Stimulated activated CD4-positive, alpha-beta T cell treated with anti-CD3 and anti-CD28 coated beads, Interleukin-15, amount 100 ng/mL, for 24 hours (primary cell): ENCODE measurements at regions not wholly inside any gene's neighbourhood (a gene's known extent, or its start where the extent isn't known, plus 50 kb on each side); places are given as distances from the start of the nearest gene placed in this dataset.
"Not testable (repeated sequence)": the region's sequence is repeated elsewhere in the genome, so short reads cannot be mapped to it uniquely, and the experiment has no call there.

Source experiments
- DNase-seq: peaks from one replicate; pipeline ENCODE4 v3.0.0-alpha.2; 2020

GRCh38 chr11:98495601-98496000 lies 525.1 kb upstream of the CNTN5 start:
- no peak for DNase-seq

- DNase-seq: no peak
Observed at GRCh38 chr11:98507208-98507607, 513.5 kb upstream of the CNTN5 start.

GRCh38 chr11:98512938-98513337 lies 507.8 kb upstream of the CNTN5 start:
- DNase-seq: no peak

- no peak for DNase-seq
Observed at GRCh38 chr11:98531576-98531975, 489.2 kb upstream of the CNTN5 start.

DNA sequence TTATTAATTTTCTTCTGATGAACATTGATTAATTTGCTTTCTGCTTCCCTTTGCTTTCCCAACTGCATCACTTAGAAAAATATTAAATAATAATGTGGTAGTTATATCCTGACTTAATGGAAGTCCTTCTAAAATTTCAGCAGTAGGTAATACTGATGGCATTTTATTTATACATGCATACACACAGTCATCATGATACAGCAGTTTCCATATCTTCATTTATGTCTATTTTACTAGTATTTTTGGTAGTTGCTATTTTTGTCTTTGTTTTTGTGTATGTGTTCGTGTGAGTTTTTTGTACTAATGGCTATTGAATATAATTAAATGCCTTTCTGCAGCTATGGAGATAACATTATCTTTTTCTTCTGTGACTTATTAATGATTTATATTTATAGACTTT lies 484.7 kb upstream of the CNTN5 start:
- no peak for DNase-seq

DNA sequence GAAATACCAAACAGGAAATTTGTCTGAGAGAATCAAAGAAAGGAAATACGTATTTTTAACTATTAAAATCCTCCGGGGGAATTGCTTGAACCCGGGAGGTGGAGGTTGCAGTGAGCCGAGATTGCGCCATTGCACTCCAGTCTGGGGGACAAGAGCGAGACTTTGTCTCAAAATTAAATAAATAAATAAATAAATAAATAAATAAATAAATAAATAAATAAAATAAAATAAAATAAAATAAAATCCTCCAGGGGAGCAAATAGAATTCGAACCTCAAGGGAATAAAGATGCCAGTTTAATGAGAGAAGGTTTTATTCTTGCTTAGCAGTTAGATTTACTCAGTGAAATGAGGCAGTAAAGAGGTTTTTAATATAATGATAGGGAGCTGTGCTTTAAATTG lies 482.4 kb upstream of the CNTN5 start:
- DNase-seq: not testable (repeated sequence)

DNA sequence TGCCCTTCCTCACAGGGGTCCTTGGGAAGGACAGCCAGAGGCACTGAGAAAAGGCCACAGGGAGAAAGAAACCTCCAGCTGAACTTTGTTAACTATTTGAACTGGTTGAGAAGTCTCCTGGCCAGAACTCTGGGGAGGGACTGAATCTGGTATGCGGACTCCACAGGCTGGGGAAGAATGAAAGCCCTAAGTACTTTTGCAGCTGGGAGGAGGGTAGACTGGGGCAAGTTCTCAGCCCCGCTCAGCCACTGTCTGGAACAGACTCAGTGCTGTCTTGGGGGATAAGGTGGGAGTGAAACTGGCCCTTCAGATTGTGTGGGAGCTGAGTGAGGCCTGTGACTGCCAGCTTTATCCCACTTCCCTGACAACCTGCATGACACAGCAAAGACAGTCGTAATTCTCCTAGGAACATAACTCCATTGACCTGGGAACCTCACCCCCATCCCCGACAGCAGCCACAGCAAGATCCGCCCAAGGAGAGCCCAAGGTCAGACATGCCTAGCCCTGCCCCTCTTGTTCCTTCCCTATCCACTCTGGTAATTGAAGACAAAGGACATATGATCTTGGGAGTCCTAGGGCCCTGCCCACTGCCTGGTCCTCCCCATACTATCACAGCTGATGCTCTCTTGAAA lies 475.1 kb upstream of the CNTN5 start:
- no peak for DNase-seq

DNA sequence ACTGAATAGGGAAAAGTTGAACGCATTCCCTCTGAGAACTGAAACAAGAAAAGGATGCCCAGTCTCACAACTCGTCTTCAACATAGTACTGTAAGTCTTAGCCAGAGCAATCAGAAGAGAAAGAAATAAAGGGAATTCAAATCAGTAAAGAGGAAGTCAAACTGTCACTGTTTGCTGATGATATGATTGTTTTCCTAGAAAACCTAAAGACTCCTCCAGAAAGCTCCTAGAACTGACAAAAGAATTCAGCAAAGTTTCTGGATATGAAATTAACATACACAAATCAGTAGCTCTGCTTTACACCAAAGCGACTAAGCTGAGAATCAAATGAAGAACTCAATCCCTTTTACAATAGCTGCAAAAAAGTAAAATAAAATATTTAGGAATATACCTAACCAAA lies 471.2 kb upstream of the CNTN5 start:
- no peak for DNase-seq

- no peak for DNase-seq
Observed at GRCh38 chr11:98559961-98560360, 460.8 kb upstream of the CNTN5 start.

GRCh38 chr11:98561252-98561651 lies 459.5 kb upstream of the CNTN5 start:
- DNase-seq: no peak

- no peak for DNase-seq
Observed at GRCh38 chr11:98561877-98562395, 458.8 kb upstream of the CNTN5 start.

DNA sequence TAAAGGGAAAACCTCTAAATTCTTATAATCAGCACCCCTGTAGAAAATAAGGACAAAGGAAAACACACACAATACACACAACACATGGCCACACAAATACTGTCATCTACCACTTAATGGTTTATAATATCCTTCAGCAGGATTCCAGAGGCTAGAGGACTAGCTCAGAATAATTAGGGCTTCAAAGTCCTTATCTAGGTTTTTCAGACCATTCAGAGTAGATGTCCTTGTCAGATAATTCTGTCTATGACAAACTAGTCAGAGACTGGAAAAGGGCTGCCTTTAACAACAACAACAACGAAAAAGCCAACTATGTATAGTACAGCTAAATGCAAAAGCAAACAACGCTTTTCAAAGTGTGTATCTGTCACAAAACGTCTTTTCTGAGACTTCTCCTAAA lies 456.5 kb upstream of the CNTN5 start:
- no peak for DNase-seq

DNA sequence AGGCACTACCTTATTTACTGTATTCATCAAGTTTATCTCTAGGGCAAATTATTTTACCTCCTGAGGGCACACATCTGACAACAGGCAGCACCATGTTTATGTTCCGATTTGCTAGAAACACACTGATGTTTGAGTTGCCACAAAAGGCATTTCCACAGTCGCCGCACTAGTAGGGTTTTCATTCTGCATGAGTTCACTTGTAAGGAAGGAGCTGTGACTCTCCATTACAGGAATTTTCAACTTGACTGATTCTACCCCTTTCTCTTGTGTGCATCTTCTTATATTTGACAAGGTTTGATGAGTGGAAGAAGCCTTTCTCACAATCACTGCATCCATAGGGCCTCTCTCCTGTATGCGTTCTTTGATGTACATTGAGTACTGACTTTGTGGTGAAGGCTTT lies 455.9 kb upstream of the CNTN5 start:
- DNase-seq: no peak

DNA sequence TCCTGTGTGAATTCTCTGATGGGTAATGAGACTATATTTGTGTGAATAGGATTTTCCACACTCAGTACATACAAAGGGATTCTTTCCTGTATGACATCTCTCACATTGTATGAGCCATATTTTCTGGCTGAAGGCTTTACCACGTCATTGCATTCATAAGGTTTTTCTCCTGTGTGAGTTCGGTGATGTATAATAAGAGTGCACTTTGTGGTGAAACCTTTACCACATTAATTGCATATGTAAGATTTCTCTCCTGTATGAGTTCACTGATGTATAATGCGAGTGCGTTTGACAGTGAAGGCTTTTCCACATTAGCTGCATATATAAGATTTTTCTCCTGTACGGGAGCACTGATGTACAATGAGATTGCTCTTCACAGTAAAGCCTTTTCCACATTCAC lies 455.4 kb upstream of the CNTN5 start:
- DNase-seq: no peak

DNA sequence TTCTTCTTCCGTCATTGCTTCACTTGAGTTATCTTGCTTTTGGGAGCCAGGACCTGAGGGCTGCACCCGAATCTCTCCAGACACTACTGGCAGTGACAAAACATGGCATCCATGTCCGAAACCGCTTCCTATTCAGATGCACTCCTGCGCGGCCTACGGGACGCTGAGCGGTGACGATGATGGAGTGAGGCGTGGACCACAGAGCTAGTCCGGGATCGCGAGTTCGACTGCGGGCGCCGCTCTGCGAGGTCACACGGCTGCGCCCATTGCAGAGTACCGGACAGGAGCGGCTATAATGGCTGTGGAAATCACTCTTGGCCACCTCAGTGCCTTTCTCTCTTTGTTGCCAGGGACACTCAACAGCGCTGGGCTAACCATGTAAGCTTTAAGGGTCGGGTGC lies 453.8 kb upstream of the CNTN5 start:
- no peak for DNase-seq

DNA sequence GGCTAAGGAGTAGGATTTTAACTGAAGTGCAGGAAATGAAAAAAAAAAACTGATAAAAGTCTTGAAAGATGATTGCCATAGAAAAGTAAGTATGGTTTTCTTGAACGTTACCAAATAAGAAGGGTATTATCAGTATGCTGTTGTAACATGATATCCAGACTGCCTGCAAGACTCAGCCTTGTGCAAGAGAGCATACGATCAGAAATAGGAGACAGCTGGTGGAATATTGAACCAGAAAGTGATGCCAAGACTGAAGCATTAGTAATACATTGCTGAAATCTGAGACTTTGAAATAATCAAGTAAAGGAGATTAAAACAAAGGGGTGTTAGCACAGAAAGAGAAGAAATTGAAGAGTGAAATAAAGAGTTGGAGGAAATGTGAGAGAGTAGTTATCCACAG lies 452.7 kb upstream of the CNTN5 start:
- DNase-seq: no peak

DNA sequence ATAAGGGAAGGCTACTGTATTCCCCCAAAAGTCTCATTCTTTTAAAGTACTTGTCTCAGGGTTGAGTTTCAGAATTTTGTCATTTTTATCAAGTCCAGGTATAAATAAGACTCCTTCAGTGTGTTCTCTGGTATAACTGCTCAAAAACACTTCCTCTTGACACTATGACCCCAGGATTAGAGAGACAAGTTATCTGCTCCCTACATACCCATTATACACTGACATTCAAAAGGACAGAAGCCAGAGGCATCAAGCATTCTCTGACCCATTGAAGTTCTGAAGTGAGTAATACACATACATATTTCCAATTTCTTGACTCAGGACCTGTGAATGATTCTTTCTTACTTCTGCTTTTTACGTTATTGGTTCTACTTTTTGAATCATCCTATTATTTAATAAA lies 447.8 kb upstream of the CNTN5 start:
- DNase-seq: no peak

DNA sequence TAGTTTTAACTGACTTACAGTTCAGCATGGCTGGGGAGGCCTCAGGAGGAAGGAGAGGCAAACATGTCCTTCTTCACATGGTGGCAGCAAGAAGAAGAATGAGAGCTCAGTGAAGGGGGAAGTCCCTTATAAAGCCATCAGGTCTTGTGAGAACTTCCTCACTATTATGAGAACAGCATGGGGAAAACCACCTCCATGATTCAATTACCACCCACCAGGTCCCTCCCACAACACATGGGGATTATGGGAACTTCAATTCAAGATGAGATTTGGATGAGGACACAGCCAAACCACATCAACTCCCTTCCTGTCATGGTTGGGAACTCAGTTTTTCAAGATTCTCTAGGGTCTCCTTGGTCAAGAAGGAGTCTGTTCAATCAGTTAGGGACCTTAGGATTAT lies 432.9 kb upstream of the CNTN5 start:
- DNase-seq: no peak

DNA sequence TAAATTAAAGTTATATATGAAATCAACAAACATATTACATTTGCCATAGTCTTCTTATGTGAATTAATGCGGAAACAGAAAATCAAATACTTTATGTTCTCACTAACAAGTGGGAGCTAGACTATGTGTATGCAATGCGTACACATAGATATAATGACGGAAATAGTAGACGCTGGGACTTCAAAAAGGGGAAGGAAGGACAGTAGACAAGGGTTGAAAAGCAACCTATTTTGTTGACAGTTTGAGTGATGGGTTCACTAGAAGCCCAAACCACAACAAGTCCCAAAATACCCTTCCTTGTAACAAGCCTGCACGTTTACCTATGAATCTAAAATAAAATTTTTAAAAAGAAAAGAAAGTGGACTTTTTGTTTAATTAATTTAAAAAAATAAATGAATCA lies 430.8 kb upstream of the CNTN5 start:
- no peak for DNase-seq

DNA sequence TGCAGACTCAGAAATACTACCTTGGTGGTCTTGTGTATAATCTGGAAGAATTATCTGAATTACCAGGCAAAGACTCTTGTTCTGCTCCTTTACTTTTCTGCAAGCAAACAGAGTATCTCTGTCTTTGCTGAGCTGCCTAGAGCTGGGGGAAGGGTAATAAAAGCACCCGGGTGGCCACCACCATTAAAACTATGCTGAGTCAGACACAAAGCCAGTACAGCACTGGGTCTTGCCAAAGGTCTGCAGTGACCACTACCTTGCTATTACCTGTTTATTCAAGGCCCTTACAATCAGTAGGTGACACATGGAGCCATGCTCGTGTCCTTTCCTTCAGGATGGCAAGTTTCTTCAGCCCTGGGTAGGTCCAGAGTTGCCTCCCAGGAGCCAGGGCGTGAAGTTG lies 420.6 kb upstream of the CNTN5 start:
- DNase-seq: no peak

DNA sequence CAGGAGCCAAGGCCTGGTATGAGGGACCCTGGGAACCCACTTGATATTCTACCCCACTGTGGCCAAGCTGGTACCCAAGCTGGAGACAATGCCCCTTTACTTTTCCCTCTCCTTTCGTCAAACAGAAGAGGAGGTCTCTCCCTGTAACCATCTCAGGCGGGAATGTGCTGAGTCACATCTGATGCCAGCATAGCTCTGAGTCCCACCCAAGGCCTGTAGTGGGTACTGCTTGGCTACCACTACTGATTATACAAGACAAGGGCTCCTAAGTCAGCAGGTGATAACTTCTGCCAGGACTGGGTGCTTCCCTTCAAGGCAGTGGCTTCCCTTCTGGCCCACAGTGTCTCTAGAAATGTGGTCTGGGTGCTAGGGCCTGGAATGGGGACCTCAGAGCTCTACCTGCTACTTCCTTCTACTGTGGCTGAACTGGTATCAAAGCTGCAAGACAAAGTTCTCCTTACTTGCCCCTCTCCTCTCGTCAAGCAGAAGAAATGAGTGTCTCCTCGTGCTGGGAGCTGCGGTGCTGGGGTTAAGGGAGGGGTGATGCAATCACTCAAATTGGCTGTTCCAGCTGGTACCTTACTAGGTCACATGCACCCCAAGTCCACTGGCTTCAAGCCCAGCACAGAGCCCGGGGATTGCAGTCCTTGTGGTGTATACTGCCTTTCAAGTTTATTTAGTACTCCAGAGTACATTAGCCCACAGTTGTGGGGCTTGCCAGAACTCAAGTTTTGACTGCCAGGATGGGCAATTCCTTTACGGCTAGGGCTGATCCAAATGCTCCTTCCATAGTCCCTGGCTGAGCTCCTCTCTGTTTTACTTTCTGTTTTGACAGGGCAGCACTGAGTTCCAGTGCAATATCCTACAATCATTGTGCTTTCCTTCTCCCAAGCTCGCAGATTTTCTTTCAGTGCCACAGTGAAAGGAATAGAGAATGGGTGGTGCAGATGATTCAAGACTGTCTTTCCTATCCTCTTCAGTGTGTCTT lies 419.7 kb upstream of the CNTN5 start:
- DNase-seq: no peak

DNA sequence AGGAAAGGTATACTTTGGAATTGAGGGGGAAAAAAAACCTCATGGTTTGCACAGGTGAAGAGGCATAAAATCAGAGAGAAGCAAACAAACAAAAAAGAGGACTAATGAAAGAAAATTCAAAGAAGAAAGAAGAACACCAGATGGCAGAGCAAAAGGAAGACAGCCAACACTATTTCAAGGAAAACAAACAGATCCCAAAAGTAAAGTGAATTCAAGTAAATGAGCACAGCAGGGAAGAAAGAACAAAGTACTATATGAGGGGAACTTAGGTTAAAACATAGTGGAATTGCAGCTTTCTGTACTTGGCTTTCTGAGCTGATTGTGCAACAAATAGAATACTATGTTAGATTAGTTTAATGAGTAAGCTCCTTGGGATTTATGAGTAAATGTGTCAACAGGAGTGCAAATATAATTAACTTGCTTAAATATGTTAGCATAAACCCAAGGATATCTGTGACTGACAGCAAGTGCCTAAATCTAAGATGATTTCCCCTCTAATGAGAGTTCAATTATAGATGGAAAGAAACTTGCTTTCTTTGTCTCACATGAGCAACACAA lies 404.6 kb upstream of the CNTN5 start:
- DNase-seq: no peak

GRCh38 chr11:98621767-98622166 lies 399.0 kb upstream of the CNTN5 start:
- DNase-seq: no peak

- DNase-seq: no peak
Observed at GRCh38 chr11:98625526-98625925, 395.2 kb upstream of the CNTN5 start.
